ENCODE measurements at regions not wholly inside any gene's neighbourhood (a gene's known extent, or its start where the extent isn't known, plus 50 kb on each side); places are given as distances from the start of the nearest gene placed in this dataset.

GRCh38 chr4:159563257-159563656 is 460.4 kb downstream of the RAPGEF2 start:
- H3K9ac ChIP-seq (ENCODE audit: low read length): no peak overlapping the region
- no peaks in the 10 kb centered on the region for H4K20me1 ChIP-seq (ENCODE audit: insufficient read depth, low read length)
- TF ChIP-seq EZH2 (optimal IDR thresholded peaks at IDR 0.05; ENCODE audit: low read depth, low read length): no peak
- no peak for TF ChIP-seq CTCF (IDR thresholded peaks at IDR 0.05; ENCODE audit: low read length)
- TF ChIP-seq EZH2phosphoT487 (IDR thresholded peaks at IDR 0.05; ENCODE audit: low read length): no peak
- H3K4me2 ChIP-seq (ENCODE audit: low read depth, low read length): no peak overlapping the region
- H2AFZ ChIP-seq (ENCODE audit: low read length): no peak overlapping the region
- DNase-seq: no peak
- no peaks in the 10 kb centered on the region for H3K36me3 ChIP-seq (replicated peaks; ENCODE audit: insufficient read depth, low read length)
- no peaks in the 10 kb centered on the region for H3K27me3 ChIP-seq (replicated peaks; ENCODE audit: insufficient read depth, low read length)
- no peaks in the 10 kb centered on the region for H3K4me1 ChIP-seq (ENCODE audit: low read length)
- H3K4me3 ChIP-seq (ENCODE audit: low read length): no peak overlapping the region
- no peaks in the 10 kb centered on the region for H3K9me3 ChIP-seq (replicated peaks; ENCODE audit: insufficient read depth, low read length)
- no peaks in the 10 kb centered on the region for H3K79me2 ChIP-seq (ENCODE audit: low read length)
- H3K27ac ChIP-seq (ENCODE audit: low read length): no peak overlapping the region
- no peaks in the 10 kb centered on the region for H3K9me2 ChIP-seq (replicated peaks; ENCODE audit: insufficient read depth, low read length)
- H3F3A ChIP-seq (ENCODE audit: insufficient read depth, low read length): no peaks in the 10 kb centered on the region

- DNase-seq: no peak
- H2AFZ ChIP-seq (ENCODE audit: low read length): no peak overlapping the region
- TF ChIP-seq EZH2 (optimal IDR thresholded peaks at IDR 0.05; ENCODE audit: low read depth, low read length) (no peak), CTCF (IDR thresholded peaks at IDR 0.05; ENCODE audit: low read length) (no peak)
- no peak overlapping the region for H3K27ac ChIP-seq (ENCODE audit: low read length)
- H3K4me2 ChIP-seq (ENCODE audit: low read depth, low read length): no peak overlapping the region
- no peaks in the 10 kb centered on the region for H3K9me2 ChIP-seq (replicated peaks; ENCODE audit: insufficient read depth, low read length)
- H3K9ac ChIP-seq (ENCODE audit: low read length): no peak overlapping the region
- H4K20me1 ChIP-seq (ENCODE audit: insufficient read depth, low read length): no peaks in the 10 kb centered on the region
- H3K9me3 ChIP-seq (replicated peaks; ENCODE audit: insufficient read depth, low read length): no peaks in the 10 kb centered on the region
- H3F3A ChIP-seq (ENCODE audit: insufficient read depth, low read length): no peaks in the 10 kb centered on the region
- H3K4me1 ChIP-seq (ENCODE audit: low read length): no peaks in the 10 kb centered on the region
- no peaks in the 10 kb centered on the region for H3K36me3 ChIP-seq (replicated peaks; ENCODE audit: insufficient read depth, low read length)
- no peaks in the 10 kb centered on the region for H3K27me3 ChIP-seq (replicated peaks; ENCODE audit: insufficient read depth, low read length)
- no peak overlapping the region for H3K4me3 ChIP-seq (ENCODE audit: low read length)
- no peaks in the 10 kb centered on the region for H3K79me2 ChIP-seq (ENCODE audit: low read length)
Measured at GRCh38 chr4:159564615-159565014, 461.7 kb downstream of the RAPGEF2 start.

GRCh38 chr4:159566786-159567185 is 463.9 kb downstream of the RAPGEF2 start:
- H3F3A ChIP-seq (ENCODE audit: insufficient read depth, low read length): no peaks in the 10 kb centered on the region
- H3K4me1 ChIP-seq (ENCODE audit: low read length): no peaks in the 10 kb centered on the region
- no peak for TF ChIP-seq EZH2 (optimal IDR thresholded peaks at IDR 0.05; ENCODE audit: low read depth, low read length)
- no peak for TF ChIP-seq EZH2phosphoT487 (IDR thresholded peaks at IDR 0.05; ENCODE audit: low read length)
- no peak for TF ChIP-seq CTCF (IDR thresholded peaks at IDR 0.05; ENCODE audit: low read length)
- H4K20me1 ChIP-seq (ENCODE audit: insufficient read depth, low read length): no peaks in the 10 kb centered on the region
- DNase-seq: no peak
- no peak overlapping the region for H3K4me2 ChIP-seq (ENCODE audit: low read depth, low read length)
- no peak overlapping the region for H3K4me3 ChIP-seq (ENCODE audit: low read length)
- H3K9ac ChIP-seq (ENCODE audit: low read length): no peak overlapping the region
- H3K27me3 ChIP-seq (replicated peaks; ENCODE audit: insufficient read depth, low read length): no peaks in the 10 kb centered on the region
- no peaks in the 10 kb centered on the region for H3K9me2 ChIP-seq (replicated peaks; ENCODE audit: insufficient read depth, low read length)
- H3K27ac ChIP-seq (ENCODE audit: low read length): no peak overlapping the region
- no peak overlapping the region for H2AFZ ChIP-seq (ENCODE audit: low read length)
- no peaks in the 10 kb centered on the region for H3K36me3 ChIP-seq (replicated peaks; ENCODE audit: insufficient read depth, low read length)
- H3K9me3 ChIP-seq (replicated peaks; ENCODE audit: insufficient read depth, low read length): no peaks in the 10 kb centered on the region
- H3K79me2 ChIP-seq (ENCODE audit: low read length): no peaks in the 10 kb centered on the region

Data from MM.1S (cell line).